HCEC 1CT (cell line): ENCODE measurements at regions not wholly inside any gene's neighbourhood (a gene's known extent, or its start where the extent isn't known, plus 50 kb on each side); places are given as distances from the start of the nearest gene placed in this dataset.

Experiments used
- DNase-seq: peaks from one replicate; pipeline ENCODE4 v3.0.0-alpha.2; 2017

- DNase-seq = no peak
Observed at GRCh38 chr7:91323626-91324158, 59.5 kb downstream of the FZD1 start.

GRCh38 chr7:91324663-91325062 is 60.4 kb downstream of the FZD1 start:
- DNase-seq = no peak

DNA sequence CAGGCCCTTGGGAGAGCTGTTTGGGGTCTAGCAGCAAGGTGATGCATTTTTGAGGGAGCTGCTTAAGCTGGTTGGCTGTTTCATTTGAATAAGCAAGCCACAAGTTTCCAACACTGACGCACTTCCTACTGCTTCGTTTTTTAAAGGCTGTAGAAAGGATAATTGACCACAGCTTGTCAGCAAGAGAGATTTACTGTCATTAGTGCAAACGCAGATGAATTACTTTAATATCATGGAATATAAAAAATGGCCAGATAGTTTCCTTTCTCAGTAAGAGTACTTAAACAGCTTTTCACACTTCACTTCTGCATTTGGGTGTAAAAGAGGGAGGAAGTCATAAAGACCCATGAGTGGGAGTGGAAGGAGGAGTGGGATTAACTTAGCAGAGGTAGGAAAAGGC is 61.5 kb downstream of the FZD1 start:
- DNase-seq = no peak

DNA sequence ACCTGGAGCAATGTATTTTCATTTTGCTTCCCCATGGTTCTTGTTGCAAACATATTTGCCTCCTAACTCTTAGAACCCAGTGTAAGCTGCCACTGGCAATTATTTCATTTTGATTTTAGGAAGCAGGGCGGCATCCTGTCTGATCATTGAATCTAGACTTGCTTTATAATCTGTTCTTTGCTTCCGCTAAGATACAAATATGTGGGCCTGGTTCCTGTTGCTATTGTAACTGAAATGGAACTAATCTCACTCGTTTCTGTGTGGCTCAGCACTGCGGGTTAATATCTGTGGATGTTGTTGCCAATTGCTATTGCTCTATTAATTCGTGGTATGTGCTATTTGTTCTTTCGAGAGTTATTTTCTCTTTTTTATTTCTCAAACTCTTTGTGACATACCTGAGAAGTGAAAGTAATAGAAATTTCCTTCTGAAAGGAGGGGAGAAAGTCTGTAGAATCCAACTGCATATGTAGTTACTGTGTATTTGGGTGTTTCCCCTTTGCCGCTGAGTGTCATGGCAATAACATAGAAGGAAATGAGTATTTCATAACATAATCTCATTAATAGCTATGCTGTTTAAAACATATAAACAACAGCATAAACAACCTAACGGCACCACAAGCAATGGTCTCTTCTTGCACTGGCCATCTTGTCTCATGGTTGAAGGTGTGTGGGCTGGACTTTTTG is 62.4 kb downstream of the FZD1 start:
- DNase-seq = no peak

DNA sequence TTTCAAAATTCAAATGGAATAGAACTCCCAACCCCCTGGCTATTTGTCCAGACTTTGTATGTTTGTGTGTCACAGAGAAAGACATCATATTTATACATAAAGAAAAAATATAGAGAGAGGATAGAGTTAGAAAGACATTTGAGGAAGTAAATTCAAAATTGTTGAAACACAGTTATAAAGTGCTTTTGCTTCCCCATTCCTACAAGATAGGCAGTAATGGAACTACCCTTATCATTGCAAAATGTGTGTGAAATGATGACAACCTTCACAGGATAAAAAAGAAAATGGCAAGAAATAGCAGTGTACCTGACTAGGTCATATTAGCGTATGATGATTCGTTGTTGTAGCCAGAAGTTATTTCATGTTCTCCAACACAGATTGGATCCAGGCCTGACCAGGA is 63.1 kb downstream of the FZD1 start:
- DNase-seq = no peak

DNA sequence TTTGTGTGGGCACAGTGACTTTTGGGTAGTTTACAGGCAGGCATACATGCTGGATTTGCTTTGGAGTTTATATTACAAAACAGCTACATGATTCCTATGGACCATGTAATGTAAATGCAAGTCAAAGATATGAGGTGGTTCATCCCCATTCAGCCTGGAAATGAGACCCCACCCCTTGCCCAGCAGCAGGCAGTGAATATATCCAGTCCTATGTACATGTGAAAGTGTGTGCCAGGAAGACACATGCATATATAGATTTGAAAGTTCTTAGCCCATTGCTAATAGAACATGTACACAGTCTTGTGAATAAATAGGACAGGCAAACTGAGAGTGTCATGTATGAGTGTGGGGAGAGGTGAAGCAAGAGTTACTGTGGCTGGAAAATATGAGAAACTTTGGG is 65.3 kb downstream of the FZD1 start:
- DNase-seq = no peak

DNA sequence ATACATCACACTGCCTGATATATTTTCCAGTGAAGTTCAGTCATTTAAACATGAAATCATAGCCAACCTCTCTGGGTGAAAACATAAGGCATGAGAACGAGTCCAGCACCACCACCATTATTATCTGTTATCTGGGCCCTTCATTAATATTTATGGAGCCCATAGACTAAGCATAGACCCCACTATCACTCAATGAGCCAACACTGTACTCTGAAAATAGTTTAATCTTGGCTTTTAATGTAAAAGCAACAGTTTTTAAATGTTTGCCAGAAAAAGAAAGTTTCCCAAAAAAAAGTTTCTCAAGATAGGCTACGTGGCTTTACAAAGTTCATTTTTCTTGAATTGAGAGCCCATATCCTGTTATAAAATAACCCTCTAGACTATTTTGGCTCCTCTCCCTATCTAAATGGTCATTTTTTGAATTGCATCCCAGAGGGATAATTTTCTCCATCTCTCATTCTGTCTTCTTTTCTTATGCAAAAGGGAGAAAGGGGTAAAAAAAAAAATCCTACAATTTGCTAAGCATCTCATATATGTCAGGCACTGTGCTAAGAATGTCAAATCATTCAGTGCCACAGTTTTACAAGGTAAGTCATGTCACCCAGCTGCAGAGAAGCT is 66.1 kb downstream of the FZD1 start:
- DNase-seq = no peak

- DNase-seq = no peak
Observed at GRCh38 chr7:91330866-91331265, 66.6 kb downstream of the FZD1 start.

DNA sequence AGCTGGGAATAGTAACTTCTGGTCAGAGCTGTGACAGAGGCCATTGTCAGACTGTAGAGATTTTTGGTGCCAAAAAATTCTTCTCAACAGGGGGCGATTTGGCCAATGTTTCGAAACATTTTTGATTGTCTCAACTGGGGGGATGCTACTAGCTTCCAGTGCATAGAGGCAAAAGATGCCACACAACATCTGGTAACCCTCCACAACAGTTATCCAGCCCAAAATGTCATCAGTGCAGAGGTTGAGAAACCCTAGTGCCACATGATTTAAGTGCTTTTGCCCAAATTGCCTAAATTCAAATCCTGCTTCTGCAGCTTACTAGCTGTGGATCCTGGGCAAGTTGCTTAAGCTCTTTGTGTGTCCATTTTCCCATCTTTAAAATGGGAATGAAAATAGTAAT is 71.9 kb downstream of the FZD1 start:
- no peak for DNase-seq

GRCh38 chr7:91338226-91339020 is 74.2 kb downstream of the FZD1 start:
- no peak for DNase-seq

GRCh38 chr7:91342346-91342745 is 78.1 kb downstream of the FZD1 start:
- DNase-seq = no peak

- DNase-seq = no peak
Observed at GRCh38 chr7:91343420-91343960, 79.3 kb downstream of the FZD1 start.

DNA sequence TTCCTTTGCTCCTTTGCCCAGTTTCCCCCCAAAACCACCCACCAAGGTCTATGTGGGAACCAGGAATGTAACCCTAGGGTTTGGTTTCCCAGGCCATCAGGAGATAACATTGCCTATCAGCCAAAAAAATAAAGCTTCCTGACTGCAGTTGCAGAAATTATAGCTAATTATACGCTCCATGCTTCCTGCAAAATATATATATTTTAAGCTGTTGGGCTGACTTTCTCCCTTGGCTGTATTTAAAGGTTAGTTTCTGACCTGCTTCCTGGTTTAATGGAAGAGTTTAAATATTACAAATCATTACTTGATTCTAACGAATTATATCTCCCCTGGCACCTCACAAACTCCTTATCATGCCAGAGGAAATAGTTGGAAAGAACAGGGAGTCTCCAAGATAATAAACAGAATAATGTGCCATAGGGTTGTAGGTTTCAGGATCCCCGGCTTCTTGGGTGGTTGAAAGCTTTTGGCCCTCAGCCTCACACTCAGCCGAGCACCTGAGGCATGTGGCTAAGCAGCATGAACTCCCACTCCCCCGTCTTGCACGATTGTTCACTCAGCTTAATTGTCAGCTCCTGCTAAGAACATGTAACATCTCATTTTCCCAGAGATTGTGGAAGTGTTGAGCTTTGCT is 79.9 kb downstream of the FZD1 start:
- no peak for DNase-seq

GRCh38 chr7:91344911-91345310 is 80.7 kb downstream of the FZD1 start:
- DNase-seq = no peak

DNA sequence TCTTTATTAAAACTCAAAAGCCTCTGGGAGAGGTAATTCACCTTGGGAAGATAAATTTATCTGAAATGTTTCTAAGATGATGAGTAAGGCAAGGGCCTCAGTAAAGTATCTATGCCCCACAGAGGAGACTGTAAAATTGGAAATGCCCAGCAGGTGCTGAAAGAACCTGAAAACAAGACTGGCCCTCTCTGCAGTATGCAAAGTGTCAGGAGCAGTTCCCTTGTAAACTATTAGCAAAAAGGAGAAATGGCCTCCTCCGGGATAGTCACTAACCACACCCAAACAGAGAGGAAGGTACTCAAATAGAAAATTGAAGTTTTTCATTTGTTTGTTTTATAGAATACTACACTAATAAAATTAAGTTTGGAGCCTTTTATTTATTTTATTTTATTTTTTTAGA is 81.2 kb downstream of the FZD1 start:
- no peak for DNase-seq

DNA sequence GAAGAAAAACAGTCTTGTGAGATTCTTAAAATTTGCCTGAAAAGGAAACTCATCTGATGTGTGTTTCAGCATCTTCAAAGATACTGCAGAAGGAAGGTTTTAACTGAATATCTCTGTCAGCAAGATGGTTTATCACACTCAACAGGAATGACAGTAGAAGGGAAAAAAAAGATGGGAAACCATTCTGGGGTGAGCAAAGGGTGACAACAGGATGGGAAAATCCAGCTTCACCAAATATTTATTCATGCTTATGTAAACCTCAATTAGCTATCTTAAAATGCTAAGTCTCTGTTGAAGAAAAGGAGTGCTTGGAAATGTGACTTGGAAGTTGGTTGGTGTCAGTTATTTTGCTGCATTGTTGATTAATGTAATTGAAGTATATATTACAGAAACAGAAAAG is 82.2 kb downstream of the FZD1 start:
- DNase-seq = no peak

DNA sequence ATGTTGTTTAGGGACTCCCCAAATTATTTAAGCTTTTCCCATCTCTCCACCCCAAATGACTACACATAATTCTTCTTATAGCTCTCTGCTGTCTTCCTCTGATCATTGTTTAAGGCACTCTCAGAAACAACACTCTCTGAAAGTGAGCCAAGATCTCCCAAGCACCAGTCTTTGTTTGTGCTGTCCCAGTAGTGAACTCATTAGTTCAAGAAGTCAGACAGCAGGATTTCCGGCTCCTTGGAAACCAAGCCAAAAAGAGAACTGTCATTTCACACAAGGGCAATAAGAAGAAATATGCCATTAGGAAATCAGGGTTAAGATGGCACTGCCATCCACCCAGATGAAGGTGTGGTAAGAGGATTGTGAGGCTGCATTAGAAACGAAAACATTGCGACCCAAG is 83.1 kb downstream of the FZD1 start:
- DNase-seq = no peak

DNA sequence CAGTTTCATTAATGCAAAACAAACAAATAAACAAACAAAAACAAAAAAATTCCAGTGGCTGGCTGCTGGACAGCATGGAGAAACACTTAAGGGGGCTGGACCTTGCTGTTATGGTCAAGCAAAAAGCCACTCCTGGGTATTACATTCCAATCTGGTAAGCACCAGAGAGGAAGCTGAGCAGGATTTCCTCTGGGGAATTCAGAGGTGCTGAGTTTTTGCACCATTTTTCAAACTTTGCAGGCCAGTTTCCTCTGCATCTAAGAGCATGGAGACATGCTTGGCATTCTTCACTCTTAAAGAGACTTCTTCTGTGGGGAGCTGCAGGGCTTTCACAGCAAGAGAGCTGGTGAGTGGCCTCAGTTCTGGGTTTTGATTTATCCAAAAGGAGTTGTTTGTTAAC is 84.5 kb downstream of the FZD1 start:
- DNase-seq = no peak

DNA sequence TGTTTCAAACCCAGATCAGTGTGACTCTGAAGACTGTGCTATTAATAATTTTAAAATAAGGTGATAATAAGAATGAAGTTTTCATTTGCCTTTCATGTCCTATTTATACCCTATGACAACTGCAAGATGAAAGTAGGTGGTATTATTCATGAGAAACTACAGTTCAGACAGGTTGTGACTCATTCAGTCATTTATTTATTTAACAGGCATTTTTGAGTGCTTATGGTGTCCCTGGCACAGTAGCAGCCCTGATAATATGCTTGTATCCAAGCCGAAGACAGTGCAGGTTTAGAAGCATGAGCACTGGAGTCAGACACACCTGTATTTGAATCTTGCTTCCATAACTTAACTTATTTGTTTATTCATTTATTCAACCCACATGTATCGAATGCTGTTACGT is 87.1 kb downstream of the FZD1 start:
- peak; percentile 63 for DNase-seq

DNA sequence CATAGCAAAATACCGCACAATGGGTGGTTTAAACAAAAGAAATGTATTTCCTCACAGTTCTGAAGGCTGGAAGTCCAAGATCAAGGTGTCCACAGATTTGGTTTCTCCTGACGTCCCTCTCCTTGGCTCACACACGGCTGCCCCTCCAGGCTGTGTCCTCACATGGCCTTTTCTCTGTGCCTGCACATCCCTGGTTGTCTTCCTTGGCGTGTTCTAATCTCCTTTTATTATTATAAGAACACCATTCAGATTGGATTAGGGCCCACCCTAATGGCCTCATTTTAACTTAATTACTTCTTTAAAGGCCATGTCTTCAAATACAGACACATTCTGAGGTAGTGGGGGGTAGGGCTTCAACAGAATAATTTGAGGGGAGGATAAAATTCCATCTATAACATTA is 87.9 kb downstream of the FZD1 start:
- no peak for DNase-seq

- DNase-seq = no peak
Observed at GRCh38 chr7:91353848-91354247, 89.6 kb downstream of the FZD1 start.

DNA sequence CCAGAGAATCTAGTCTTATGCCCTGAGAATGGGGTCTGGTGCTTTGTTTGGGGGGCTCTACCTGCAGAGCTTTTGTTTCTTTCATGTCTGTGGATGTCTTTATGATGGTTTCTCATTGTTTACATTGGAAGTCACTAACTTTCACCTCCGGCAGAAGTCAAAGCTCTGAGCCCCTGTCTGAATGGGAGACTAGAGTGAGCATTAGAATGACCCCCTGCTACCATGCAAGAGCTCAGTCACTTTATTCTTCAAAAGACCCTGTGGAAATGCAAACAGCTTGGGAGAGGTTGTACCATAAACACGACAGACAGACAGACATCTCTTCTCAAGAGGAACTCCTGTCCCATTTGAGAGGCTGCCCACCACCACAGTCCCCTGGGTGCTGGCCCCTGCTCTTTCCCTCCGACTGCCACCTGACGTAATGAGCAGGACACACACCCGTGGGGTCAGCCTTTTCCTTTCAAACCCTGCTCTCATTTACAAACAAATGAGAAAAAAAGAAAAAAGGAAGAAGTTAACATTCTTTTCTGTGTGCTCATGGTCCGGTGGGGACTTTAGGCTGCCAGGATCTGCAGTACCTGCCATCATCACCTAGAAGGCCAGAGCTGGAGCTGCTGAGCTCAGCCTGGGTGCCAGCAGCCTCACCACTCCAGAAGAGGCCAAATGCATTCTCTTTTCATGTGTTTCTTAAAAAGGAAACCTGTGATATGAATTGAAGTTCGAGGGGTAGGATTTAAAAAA is 91.6 kb downstream of the FZD1 start:
- no peak for DNase-seq

DNA sequence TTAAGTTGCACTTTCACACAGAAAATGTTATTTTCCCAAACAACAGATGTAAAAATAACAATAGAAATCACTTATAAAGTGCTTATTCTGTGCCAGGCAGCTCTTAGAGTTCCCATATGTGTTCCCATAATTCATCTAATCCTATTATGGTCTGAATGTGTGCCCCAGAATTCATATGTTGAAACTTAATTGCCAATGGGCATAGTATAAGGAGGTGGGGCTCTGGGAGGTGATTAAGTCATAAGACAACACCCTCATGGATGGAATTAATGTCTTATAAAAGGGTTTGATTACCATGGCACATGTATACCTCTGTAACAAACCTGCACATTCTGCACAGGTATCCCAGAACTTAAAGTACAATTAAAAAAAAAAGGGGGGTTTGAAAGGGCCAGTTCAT is 92.7 kb downstream of the FZD1 start:
- no peak for DNase-seq
